GOT3 (cell line): ENCODE measurements at regions not wholly inside any gene's neighbourhood (a gene's known extent, or its start where the extent isn't known, plus 50 kb on each side); places are given as distances from the start of the nearest gene placed in this dataset.

Experiments used
- DNase-seq: peaks from one replicate; lab custom pipeline; 2025; ENCODE audit warnings: mixed read lengths; lab: John Stamatoyannopoulos, UW

DNA sequence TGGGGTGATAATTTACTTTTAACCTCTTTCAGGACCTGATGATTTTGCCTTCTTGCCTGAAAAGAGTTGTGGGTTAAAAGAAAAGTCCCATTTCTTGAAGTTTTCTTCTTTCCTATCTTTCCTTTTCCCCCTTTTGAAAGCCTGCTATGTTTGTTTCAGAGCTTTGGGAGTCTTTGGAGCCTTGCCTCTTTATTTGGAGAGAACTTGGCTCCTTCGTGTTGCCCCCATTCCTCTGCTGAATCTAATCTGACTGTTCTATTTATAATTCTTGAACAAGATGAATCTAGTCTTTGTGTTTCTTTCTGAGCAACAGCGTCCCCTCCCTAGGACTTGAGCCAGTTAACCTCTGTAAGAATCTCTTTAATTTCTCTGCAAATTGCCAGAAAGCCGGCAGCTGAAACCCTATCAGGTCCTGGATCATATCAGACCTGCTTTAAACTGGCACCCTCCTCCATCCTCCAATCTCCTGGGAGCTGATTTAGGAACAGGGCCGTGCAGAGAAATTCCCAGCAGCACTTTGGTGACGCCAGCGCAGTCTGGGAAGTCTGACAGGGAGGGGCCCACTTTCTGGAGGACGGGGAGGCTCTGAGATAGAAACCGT, 289.1 kb upstream of the SORL1-AS1 start:
- DNase-seq = no peak

DNA sequence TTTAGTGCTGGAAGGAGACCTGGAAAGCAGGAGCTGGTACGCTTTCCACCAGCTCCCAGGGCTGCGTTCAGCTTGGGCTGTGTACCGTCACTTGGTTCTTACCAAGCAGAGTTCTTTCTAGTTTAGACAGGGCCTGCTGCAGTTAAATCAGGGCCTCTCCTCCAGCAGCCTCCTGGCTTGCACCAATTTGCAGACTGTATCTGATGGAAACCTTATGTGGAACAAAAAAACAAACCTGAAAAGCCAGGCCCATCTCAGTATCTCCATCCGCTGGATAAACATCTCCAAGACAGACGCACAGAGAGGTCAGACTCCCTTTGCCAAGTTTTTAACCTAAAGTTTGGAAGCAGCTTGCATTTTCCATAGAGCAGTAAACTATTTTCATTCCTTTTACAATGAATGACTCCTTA, 288.6 kb upstream of the SORL1-AS1 start:
- no peak for DNase-seq

DNA sequence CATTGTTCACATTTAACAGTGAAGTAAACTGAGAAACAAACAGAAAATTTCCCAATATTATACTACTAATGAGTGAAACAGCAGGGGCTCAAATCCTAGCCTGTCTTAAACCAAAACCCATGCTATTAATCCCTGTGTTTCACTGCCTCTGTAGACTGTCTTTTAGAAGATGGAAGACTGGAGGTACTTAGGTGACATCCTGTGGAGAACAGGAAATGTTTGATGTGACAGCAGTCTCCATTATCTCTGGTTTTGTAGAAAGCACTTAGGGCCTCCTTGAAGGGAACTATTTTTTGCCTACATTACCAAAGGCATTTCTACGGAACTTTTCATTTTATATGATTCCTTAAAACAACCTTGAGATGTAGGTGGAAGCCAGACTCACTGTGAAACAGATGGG, 288.1 kb upstream of the SORL1-AS1 start:
- DNase-seq = no peak

DNA sequence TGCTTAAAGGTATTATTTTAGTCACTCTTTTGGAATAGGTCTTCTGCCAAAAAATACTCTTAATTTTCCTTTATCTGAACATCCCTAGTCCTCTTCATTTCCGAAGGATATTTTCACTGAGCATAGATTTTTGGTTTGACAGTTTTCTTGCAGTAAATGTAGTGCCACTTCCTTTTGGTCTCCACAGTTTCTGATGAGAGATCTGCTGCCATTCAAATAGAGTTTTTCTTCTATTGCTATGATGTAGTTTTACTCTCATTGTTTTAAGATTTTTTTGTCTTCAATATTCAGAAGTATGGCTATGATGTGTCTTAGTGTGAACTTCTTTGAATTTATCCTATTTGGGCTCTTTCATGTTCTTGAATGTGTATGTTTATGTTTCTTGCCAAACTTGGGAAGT, 281.1 kb upstream of the SORL1-AS1 start:
- DNase-seq = no peak

DNA sequence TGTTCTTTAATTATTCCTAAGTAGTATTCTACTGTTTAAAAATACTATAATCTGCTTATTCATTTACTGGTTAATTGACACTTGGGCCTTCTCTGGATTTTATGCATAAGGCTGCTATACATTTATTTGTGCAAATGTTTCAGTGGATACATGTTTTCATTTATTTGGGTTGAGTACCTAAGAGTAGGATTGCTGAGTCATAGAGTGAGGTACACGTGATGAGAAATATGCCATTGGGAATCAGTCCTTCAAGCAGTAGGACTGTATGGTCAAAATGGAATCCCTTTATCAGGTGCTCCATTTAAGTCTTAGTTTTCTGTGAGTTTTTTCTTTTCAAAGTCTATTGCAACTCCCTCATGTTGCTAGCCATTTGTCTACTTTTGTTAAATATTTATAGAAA, 275.2 kb upstream of the SORL1-AS1 start:
- no peak for DNase-seq

DNA sequence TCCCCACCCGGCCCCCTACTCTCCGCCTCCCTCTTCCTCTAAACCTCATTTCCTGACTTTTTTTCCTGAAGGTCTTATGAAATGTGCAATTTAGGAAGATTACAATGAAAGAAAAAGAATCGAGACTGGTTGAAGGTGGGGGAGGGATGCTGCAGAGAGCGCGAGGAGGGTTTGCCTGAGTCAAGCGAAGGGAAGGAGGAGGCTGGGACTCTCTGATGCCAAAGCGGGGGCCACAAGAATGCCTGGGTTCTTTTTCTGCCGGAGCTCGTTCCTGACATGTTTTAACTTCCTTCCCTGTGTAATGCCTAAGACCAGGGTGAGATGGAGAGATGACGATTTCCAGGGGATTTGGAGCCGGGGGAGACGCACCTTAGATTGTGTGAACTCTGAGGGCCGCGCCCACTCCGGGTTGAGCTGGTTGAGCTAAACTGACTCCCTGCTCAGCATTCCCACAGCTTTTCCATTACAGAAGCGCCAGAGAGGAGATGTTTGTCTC, 270.5 kb upstream of the SORL1-AS1 start:
- DNase-seq = no peak

DNA sequence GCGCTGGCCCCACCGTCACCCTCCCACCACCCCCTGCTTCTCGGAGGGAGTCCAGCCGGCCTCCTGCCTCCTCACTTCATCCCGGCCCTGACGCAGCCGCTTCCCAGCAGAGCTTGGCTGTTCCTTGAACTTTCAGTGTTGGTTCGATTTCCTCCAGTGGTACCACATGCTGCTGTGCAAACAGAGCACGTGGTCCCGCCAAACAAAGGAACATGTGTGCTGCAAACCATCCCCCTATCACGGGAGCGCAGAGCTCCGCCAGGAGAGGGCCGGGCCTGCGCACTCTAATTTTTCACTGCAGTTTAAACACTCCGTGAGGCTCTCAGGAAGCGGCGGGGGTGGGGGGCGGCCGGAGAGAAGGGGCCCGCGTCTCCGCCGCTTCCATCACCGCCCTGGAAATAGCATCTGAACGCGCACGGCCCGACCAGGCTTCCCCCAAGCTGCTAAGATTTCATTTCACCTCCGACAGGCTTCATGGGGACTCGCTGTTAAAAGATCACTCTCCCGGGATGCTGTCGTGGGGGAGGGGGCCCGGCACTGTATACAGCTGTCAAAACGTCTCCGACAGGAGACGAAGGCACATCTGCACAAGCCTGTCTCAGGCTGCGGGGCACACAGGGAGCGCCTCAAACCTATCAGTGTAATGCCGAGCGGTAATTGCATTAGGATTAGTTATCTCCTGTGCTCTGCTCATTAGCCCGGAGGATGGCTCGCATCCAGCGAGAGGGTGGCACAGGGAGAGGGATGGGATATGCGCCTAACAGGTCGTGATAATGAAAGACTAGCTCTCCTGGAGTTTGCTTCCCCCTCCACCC, 269.9 kb upstream of the SORL1-AS1 start:
- DNase-seq = no peak

DNA sequence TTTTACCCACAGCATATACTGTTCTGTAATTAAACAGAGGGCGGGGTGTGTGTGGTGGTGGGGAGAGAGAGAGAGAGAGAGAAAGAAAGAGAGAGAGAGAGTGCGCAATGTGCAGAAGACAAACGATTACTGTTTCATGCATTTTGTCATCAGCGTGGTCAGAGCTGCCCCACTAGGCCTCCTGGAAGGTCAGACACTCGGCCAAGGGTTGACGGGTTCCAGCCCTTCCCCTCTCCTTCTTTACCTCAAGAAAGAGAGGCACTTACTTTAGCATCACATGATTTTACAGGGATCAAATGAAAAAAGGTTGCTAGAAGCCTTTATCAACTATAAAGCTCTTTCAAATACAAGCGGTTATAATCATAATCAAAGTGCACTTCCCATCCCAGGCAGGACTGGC, 269.2 kb upstream of the SORL1-AS1 start:
- no peak for DNase-seq

DNA sequence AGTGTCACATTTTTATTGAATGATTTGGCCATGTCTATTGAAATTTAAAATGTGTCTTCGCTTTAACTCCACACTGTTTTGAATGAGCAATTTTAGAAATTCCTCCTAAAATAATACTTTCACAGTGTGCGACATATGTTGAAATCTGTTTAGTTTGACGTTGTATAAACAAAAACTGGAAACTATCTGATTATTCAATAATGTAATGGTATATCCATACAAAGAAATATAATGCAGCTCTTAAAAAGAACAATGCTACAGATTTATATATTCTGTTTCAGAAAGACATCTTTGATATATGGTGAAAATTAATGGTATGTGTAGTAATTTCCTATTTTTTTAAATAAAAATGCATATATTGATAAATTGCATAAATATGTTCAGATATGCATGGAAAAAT, 268.7 kb upstream of the SORL1-AS1 start:
- no peak for DNase-seq

DNA sequence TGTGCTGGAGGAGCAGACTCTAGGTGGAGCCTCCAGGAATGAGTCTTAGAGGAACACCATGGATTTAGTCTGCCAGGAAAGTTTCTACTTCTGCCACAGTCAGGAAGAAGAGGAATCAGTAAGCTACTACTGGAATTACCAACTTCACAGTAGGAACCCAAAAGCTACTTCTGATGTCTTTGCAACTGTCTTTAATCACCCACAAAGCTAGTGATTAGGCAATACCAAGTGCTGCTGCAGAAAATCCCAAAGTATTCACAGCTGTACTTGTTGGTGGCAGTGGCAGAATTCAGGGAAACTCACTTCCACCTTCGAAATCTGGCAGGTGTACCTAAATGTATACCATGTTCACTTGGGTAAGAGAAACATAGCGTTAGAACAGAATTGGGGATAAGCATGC, 264.5 kb upstream of the SORL1-AS1 start:
- DNase-seq = no peak

DNA sequence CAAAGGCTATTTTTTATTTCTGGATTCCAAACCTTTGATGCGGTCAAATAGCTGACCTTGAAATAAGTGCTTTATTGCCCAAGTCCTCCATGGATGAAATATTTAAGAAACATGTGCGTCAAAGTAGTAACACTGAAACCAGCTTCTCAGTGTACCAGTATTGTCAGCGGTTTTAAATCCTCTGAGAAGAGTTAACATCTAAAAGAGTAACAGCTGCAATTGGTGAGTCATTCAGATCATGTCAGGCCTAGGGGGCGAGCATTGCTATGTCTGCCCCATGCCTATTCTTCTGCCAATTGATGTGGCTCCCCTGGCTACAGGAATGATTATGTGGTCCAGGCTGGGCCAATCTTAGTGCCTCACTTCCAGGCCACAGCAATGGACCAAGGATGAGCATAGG, 263.3 kb upstream of the SORL1-AS1 start:
- no peak for DNase-seq

DNA sequence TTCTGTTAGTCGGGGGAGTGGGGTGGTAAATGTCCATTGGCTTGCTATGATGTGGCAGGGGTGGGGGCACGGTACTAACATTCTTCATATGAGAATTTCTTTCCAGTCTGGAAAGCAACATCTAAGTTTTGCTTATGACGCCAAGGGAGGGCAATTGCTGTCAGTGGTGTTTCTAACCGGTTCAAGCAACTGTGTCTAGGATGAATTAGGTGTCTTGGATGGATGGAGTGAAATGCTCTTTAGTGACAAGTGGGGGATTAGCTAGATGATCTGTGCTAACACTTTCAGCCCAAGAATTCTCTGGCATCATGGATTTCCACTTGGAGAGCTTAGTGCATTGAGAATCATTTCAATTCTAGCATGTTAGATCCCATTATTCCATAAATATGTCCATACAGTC, 262.6 kb upstream of the SORL1-AS1 start:
- DNase-seq = no peak

DNA sequence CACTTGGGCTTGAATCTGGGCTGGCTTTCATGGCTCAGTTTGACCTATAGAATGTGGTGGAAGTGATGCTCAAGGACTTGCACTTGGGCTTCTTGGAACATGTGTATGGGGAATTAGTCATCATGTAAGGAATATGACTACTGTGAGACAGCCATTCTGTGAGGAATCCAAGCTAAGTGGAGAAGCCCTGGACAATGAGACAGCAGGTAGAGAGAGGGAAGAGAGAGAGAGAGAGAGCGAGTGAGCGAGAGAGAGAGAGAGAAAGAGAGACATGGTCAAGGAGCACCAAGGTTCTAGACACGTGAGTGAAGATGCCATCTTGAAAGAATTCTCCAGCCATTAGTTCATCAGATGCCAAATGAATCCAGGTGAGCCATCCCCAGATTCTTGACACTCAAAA, 261.6 kb upstream of the SORL1-AS1 start:
- no peak for DNase-seq

DNA sequence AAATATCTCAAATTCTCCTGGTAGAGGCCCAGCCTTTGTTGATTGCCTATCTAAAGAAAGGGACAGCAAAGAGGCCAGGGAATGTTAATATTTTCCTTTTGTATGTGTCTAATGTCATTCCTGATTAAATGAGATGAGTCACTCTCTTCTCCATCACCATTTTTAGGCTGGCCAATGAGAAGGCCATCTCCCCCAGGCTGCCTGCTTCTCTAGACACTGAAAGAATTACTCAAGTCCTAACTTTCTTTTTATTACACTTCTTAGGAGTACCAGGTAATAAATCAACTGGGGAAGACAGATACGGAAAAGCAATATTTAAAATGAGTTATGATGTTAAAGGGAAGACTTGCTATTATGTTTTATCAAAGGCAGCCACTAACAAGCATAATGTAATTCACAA, 259.2 kb upstream of the SORL1-AS1 start:
- no peak for DNase-seq

DNA sequence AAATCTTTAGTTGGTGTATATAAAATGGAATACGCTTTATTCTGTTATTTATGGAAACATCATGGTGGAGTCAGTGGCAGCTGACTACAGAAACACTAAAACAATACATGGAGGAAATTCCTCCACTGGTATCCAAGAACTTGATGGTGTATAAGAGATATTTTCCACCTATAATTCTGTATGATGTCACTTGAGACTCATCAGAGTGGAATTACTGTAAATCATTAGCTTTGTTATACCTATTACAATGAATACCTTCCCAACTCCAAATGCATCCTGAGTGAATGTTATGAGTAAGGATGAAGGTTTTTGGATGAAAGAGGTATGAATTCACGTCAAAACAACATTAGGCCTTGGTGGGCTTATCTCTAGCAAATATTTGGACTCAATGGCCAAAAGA, 258.5 kb upstream of the SORL1-AS1 start:
- DNase-seq = no peak

DNA sequence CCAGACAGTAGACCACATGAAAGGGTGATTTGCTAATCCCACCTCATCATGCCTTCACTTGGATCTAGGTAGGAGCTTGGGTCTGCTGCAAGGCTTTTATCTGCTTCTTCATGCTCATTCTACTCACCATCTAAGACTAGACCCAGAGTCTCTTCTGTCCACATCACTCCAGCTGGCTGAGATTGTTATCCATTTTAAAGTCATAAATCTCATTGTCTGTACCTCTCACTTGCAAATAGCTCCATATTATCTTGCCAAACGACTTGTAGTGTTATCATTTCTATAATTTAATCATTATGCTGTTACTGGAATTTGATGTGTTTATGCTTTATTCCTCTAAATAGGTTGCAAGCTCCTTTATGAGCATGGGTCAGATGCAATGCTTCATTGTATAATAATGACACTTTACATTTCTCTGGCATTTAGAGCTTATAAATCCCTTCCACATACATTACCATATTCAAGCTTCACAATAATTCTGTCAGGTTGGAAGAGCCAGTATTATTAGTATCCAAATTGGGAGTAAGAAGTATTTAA, 254.2 kb upstream of the SORL1-AS1 start:
- DNase-seq = no peak

DNA sequence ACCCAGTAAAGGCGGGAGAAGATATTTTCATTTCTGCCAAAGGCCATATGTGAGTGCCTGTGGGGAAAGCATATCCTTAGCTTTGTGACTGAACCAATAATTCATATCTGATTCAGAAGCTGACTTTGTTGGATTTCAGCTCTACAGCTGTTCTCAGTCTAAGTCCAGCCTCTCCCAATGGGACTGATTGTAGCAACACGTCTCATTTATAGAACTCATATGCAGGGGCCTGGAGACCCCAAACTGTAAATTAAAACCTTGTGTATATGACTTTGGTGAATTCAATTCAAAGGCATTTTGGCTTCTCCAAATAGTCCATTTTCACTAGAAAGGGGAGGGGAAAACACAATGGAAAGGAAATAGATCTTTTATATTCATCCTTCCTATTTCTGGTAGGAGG, 250.4 kb upstream of the SORL1-AS1 start:
- no peak for DNase-seq

DNA sequence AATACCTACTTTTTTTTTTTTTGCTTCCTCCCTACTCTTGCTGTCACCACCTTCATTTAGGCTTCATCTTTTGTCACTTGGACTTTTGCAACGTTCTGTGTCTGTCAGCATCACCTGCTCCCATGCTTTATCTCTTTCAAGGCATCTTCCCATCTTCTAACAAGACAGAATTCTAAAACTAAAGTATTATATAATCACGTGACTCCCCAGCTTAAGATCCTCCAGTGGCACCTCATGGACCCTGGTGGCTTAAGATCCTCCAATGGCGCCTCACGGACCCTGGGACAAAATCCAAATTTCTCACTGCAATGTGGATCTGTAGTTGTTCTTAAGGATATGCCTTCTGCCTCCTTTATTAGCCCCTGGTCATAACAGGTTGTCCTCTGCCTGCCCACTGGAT, 248.2 kb upstream of the SORL1-AS1 start:
- no peak for DNase-seq

DNA sequence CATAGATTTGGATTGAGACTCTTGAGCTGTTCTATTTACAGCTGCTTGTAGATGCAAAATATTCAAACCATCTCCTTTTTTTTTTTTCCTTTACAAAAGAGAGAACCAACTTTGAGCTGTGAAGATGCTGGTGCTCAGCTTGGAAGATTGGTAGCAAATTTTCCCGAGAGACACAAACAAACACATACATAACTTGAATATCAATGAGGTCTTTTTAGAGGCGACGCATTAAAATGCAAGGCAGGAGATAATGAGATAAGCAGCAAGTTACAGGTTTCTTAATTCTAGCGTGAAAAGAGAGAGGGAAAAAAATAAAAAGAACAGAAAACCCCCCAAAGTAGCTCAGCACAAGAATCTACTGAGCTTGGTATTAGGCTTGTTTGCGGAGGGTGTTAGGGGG, 247.0 kb upstream of the SORL1-AS1 start:
- DNase-seq = no peak

DNA sequence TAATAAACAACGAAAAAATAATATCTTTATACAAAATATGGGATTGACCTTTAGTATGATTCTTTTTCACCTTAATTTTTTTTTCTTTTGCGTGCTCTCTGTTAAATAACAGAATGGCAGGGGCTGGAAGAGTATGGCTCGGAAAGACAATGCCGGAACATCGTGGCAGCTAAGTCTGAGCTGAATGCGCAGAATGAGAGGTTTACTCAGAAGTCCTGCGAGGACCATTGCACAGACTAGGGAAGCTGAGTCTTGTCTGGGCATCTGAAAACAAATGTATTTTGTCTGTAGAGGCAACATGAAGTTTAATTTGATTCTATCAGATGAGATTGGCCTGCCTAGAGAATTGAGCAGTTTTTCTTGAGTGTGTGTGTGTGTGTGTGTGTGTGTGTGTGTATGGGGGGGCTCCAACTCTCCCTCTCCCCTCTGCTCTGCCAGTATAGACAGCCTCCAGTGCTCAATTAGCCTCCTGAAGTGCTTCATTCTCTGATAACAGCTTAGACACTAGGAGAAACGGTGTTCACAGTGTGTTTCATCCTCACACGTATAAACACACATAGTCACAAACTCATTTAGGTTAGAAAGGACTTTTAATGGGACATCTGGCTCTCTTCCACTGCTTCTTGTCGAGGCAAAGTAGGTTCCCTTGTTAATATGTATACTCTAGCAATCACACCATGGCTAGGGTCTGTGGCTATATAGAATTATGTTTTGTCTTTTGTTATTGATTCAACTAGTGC, 244.3 kb upstream of the SORL1-AS1 start:
- DNase-seq = no peak

DNA sequence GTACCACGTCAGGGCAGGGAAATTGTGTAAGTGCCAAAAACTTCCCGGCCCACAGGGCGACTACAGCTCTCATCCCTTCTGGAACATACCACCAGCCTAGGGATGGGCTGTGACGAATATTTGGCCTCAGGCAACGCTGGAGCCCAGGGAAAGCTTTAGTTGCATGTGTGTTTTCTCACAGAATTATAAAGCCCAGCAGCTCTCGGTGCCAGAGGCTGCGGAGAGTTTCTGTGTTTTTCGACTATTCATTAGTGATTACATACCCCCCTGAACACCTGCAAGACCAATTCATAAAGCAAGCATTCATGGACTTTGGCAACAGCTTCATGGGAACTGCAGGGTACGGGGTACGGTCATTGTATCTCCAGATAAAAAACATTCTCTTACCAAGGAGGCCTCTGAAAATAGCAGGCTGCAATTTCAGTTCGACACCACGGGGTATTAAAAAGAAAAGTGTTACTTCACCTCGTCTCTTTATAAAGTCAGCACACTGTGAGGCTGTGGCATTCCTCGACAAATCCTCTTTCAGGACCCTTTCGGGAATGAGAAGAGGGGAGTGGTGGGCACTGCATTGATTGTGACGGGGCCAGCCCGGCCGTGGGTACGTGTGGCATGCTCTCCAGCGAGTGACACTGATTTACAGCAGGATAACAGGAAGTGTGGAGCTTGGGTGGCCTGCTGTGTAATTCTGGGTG, 243.6 kb upstream of the SORL1-AS1 start:
- DNase-seq = no peak

DNA sequence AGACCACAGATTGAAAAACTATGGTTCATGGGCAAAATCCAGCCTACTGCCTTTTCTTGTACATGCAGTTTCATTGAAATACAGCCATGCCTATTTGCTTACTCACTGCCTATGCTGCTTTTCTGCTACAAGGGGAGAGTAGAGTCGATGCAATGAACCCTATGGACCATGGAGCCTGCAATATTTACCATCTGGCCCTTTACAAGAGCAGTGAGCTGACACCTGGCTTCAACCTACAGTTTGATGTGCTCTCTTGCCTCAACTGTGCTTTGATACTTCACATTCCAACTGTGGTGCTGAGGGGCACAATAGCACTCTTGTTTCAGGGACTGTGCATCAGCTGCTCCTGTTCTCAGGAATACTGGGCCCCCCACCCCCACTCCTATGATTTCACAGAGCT, 239.5 kb upstream of the SORL1-AS1 start:
- no peak for DNase-seq
